ENCODE measurements at regions not wholly inside any gene's neighbourhood (a gene's known extent, or its start where the extent isn't known, plus 50 kb on each side); places are given as distances from the start of the nearest gene placed in this dataset.
A peak's percentile ranks its signal among the peaks of the same experiment; 100 is the strongest.

DNA sequence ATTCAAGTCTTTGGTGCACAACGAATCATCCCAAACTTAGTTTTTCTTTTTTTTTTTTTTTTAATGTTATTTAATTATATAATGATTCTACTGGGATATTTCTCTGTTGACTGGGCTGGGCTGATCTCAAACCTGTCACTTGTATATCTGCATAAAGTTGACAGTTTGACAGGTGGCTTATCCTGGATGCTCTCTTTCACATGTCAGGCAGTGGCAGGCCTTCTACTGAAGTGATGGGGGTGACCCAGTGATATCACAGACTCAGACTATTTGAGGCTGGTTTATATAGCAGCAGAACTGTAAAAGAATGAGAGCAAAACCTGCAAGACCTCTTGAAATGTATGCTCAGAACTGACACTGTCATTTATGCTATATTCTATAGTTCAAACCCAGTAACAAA is 1813.5 kb upstream of the CDH6 start:
- intact Hi-C loops (cut with DNase I) = no loop called here
- DNase-seq (no peak), ATAC-seq (no peak)

DNA sequence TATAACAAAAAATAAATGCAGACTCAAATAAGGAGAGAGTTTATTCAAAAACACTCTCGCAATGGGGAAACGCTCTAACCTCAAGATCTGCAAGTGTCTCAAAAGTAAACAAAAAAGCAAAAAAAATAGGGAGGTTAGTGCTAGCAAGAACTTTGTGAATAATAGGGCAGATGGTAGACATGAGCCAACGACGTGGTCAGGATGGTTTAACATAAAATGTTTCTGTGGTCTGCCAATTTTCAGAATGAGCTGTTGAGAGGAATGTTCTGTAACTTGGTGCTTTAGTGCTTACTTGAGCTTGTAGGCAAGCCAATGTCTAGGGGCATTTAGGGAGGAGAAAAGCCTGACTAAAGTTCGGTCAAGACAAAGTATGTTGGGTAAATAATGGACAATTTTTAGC is 1813.9 kb upstream of the CDH6 start:
- intact Hi-C loops (cut with DNase I) = no loop called here
- ATAC-seq (no peak), DNase-seq (no peak)

DNA sequence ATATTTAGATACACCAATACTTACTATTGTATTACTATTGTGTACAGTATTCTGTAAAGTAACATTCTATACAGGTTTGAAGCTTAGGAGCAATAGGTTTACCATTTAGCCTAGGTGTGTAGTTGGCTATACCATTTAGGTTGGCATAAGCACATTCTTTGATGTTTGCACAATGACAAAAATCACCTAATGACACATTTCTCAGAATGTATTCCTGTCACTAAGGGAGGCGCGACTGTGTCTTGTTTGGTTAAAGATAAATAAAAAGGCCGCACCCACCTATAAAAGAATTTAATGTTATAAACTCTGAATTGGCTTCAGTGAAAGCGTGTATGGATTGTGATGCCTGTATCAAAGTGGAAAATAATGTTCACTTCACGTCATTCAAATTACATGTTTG is 1815.4 kb upstream of the CDH6 start:
- DNase-seq (no peak), ATAC-seq (no peak)
- intact Hi-C loops (cut with DNase I) = no loop called here

GRCh38 chr5:29370248-29370647 is 1823.2 kb upstream of the CDH6 start:
- intact Hi-C loops (cut with DNase I) = no loop called here
- DNase-seq = no peak

DNA sequence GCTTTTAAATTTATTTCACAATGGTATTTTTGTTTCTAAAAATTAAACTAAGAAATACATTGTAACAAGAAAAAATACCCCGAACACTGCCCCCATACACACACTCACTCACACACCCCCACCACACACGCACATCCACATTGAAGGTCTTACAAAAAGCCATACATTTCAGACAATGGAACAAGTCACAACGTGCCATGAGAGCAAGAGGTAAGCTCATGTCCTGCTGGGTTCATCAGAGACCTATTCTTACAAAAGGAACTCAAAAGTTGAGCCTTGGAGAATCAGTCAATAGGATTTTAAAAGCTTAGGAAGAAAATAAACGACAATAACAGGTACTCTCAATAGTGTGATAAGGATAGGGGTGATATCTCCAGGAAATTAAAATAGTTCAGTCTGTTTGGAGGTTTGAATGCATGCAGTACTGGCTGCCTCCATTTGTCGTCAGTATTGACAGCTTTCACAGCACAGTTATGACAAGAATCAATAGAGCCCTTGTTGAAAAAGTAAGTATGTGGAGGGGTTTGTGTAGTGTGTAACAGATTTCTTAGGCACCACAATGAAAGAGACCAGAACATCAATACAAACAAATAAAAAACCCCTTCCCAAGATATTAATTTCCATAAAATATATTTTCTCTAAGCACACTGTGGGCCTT is 1826.2 kb upstream of the CDH6 start:
- DNase-seq (no peak), ATAC-seq (no peak)
- intact Hi-C loops (cut with DNase I) = no loop called here

More at GRCh38 chr5:29370248-29370647, 1823.2 kb upstream of the CDH6 start:
- ATAC-seq = no peak

DNA sequence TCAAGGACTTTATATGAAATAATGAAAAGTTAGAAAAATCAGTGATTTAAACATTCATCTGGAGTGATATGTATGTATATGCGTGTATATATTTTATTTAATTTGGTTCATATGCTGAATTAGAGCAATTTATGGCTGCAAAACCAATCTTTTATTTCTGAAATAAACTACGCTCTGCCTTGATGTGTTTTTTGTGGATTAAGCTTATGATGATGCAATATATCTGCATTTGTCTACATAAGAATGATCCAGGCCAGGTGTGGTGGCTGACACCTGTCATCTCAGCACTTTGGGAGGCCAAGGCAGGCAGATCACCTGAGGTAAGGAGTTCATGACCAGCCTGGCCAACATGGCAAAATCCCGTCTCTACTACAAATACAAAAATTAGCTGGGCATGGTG is 1842.3 kb upstream of the CDH6 start:
- ATAC-seq = no peak
- intact Hi-C loops (cut with DNase I) = no loop called here
- DNase-seq = no peak

DNA sequence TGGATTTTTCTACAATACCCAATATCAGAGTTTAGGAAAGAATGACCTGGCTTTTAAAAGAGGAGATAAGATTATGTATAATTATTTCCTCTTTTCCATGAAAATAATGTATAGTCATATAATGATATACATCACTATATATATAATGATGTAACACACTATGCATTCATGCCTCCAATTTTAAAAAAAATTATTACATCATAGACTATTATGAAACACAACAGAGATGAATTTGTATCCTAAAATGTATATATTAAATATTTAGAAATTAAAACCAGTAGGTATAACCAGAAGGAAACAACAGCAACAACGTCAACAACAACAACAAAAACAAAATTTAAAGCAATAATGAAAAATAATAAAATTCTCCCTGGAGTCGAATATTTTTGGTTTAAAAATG is 1856.5 kb upstream of the CDH6 start:
- DNase-seq (no peak), ATAC-seq (no peak)
- intact Hi-C loops (cut with DNase I) = no loop called here

GRCh38 chr5:29321591-29321990 is 1871.9 kb upstream of the CDH6 start:
- ATAC-seq (no peak), DNase-seq (no peak)
- intact Hi-C loops (cut with DNase I) = no loop called here

- ATAC-seq = no peak
- intact Hi-C loops (cut with DNase I) = no loop called here
- no peak for DNase-seq
Measured at GRCh38 chr5:29309359-29309758, 1884.1 kb upstream of the CDH6 start.

- ATAC-seq (no peak), DNase-seq (no peak)
- intact Hi-C loops (cut with DNase I) = no loop called here
Measured at GRCh38 chr5:29307478-29307877, 1886.0 kb upstream of the CDH6 start.

DNA sequence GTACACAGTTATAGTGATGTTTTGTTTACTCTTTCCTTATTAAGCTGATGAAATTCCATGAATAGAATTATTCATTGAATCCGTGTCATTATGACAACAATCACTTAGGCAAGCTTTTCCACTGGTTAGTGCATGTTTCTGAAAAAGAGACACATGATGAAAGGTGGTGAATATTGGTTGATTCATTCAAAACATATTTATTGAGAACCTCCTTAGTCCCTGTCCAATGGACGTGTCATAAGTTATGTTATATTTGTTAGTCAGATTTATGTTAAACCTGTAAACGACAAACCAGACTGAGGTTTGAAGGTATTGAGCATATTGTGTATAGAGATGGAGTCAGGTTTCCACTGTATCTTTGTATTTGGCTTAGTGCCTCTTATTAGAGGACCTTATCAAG is 1888.9 kb upstream of the CDH6 start:
- intact Hi-C loops (cut with DNase I) = no loop called here
- no peak for DNase-seq
- no peak for ATAC-seq

- DNase-seq (no peak), ATAC-seq (no peak)
- intact Hi-C loops (cut with DNase I) = no loop called here
Measured at GRCh38 chr5:29296548-29296947, 1896.9 kb upstream of the CDH6 start.

GRCh38 chr5:29277642-29278041 is 1915.8 kb upstream of the CDH6 start:
- DNase-seq = no peak
- intact Hi-C loops (cut with DNase I) = no loop called here
- no peak for ATAC-seq

- intact Hi-C loops (cut with DNase I) = no loop called here
- ATAC-seq (no peak), DNase-seq (no peak)
Measured at GRCh38 chr5:29276371-29276770, 1917.1 kb upstream of the CDH6 start.

- intact Hi-C loops (cut with DNase I) = no loop called here
- no peak for DNase-seq
- ATAC-seq = peak in 1 of 2 donors; percentile 24
Measured at GRCh38 chr5:29263915-29264351, 1929.6 kb upstream of the CDH6 start.

DNA sequence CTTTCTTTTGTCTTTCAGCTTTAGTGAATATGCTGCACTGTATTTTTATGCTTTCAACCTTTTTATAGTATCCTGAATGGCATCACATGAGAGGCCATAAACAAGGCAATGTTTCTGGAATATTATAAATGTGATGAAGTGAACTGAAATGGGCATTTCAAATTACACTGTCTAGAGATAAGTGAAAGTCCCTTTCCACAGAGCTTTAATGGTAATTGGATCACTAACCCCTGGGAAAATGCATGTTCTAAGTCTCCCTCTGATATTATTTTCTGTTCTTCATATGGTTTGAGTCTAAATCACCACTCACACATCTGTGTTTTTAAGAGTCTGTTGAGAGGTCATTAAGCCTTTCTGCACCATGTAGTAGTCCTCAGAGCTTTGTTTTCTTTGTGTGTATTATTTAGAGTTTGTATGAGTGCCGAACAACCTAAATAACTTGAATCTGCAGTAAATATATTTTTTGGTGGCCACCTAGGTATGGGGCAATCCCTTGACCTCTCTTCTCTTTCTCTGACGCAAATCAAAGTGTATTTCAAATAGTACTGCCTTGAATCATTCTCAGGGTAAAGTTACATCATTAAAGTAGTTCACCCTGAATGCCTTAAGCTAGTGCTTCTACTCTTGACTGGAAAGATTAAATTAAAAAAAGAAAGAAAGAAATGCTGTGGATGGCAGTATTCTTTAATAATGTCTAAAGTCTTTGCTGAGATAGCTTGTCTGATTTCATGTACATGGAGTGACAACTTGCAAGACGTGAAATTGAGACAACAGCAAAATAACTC is 1931.0 kb upstream of the CDH6 start:
- peak; percentile 30 to 88 for ATAC-seq

DNA sequence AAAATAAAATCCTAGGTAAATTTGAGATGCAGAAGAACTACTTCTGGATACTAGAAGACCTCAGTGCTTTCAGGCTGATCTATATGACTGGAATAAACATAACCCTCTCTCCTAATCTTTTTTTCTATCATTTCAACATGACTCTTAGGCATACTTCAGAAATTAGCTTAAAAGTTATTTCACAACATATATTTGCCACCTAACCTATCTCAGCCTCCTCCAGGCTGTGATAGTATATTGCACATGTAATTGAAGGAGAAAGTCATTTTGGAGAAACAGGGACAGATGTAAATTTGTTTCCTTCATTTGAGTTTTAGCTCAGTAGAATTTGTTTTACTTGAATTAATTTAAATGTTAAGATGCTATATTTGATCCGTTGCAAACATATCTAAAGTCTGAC is 1932.3 kb upstream of the CDH6 start:
- intact Hi-C loops (cut with DNase I) = no loop called here
- DNase-seq = no peak
- ATAC-seq = no peak

More for the DNA sequence above, 1931.0 kb upstream of the CDH6 start:
- intact Hi-C loops (cut with DNase I) = no loop called here
- DNase-seq = no peak

DNA sequence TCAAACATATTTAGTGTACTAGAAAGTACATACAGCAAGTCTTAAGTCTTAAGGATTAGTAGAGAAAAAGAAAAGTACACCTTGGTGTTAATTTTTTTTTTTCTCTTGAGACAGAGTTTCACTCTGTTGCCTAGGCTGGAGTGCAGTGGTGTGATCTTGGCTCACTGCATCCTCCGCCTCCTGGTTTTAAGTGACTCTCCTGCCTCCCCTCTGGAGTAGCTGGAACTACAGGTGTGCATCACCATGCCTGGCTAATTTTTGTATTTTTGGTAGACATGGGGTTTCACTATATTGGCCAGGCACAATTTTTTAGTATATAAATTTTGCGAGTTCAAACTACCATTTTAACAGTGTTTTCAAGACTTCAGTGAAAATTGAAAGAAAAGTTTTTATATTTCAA is 1941.1 kb upstream of the CDH6 start:
- intact Hi-C loops (cut with DNase I) = no loop called here
- DNase-seq (no peak), ATAC-seq (no peak)

DNA sequence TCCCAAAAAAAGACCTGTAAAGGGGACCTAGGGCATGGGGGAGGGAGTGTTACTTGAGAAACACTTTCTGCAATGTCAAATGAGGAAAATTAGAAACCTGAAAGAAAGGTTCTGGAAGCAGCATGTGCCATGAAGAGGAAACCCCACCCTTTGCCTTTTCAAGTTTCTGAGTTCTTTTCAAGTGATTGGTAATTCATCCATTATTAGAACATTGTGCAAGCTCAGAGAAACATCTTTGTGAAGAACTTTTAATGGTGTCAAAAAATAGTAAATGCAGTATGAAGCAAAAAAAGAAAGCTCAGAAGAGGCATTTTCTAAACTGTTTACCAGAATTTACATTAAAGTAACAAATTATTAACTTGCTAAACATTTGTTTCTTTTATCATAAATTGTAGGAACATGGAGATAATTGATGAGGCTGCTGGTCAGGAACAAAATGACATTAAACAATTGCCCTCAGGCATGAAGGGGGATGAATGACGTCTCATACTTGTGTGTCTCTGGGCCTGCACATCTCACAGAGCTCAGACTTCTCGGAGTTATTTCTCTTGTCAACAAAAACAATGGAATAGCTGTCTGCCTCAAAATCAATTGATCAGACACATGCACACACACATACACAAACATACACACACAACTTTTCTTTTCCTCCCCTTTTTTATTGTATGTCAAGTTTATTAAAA is 1946.0 kb upstream of the CDH6 start:
- DNase-seq (no peak), ATAC-seq (no peak)
- intact Hi-C loops (cut with DNase I) = no loop called here

GRCh38 chr5:29240379-29240778 is 1953.1 kb upstream of the CDH6 start:
- ATAC-seq (no peak), DNase-seq (no peak)
- intact Hi-C loops (cut with DNase I) = no loop called here

GRCh38 chr5:29239606-29240005 is 1953.9 kb upstream of the CDH6 start:
- intact Hi-C loops (cut with DNase I) = no loop called here
- no peak for ATAC-seq

More at GRCh38 chr5:29239606-29240005, 1953.9 kb upstream of the CDH6 start:
- DNase-seq = no peak

Measured in left cardiac atrium (tissue), 4 donors.